ENCODE measurements at regions not wholly inside any gene's neighbourhood (a gene's known extent, or its start where the extent isn't known, plus 50 kb on each side); places are given as distances from the start of the nearest gene placed in this dataset.

- no peaks in the 10 kb centered on the region for H3K36me3 ChIP-seq (ENCODE audit: control insufficient read depth in 1 of 2, insufficient read depth in 2 of 2, low read length in 2 of 2)
- peak; percentile 98 for DNase-seq (ENCODE audit: low read depth, low spot score)
- H4K20me1 ChIP-seq (ENCODE audit: insufficient read depth) = no peaks in the 10 kb centered on the region
- no peaks in the 10 kb centered on the region for H3K9me3 ChIP-seq (ENCODE audit: control insufficient read depth in 1 of 2, insufficient read depth in 1 of 2, low read depth in 1 of 2, low read length in 2 of 2)
- peak overlapping the region; percentile 34 for H3K9ac ChIP-seq (ENCODE audit: low read length)
- peak overlapping the region; percentile 58 for H2AFZ ChIP-seq (ENCODE audit: low read depth, low read length, poor library complexity, severe bottlenecking)
- POLR2A ChIA-PET = no interaction called here
- RAD21 ChIA-PET (ENCODE audit: low non-redundant PET in 1 of 2, low total read pairs in 2 of 2, uncharacterized antibody in 2 of 2, unreplicated experiment in 2 of 2) = interaction anchor here (0.8 to 0.9 kb wide), 3 partner anchors 69 to 73 kb away, joined by 3 to 5 read pairs (median 4); no protein-coding TSS in a partner anchor
- peaks cover 53 to 64% of the 10 kb centered on the region in 2 experiments for H3K4me1 ChIP-seq (ENCODE audit: control insufficient read depth in 1 of 2, insufficient read depth in 2 of 2, low read length in 2 of 2)
- H3K4me3 ChIP-seq (replicated peaks in 1 of 2; ENCODE audit: low read depth in 1 of 2, low read length in 2 of 2) = peak overlapping the region in 1 of 2 experiments; percentile 27; a peak in 2 of 4 replicates
- no TSS peak for BruUV-seq (replicated peaks)
- H3K27me3 ChIP-seq (ENCODE audit: insufficient read depth, low read length) = no peaks in the 10 kb centered on the region
- ATAC-seq = peak; percentile 92
- H3K9me2 ChIP-seq (ENCODE audit: insufficient read depth) = no peaks in the 10 kb centered on the region
- peak overlapping the region; percentile 62 for H3K4me2 ChIP-seq (ENCODE audit: low read length)
- intact Hi-C loops (cut with micrococcal nuclease) = no loop called here
- CTCF ChIA-PET = interaction anchor here (1.1 to 1.4 kb wide), 2 partner anchors 73 to 139 kb away, joined by 3 to 4 read pairs; no protein-coding TSS in a partner anchor
- H3K27ac ChIP-seq (ENCODE audit: low read depth, low read length) = peak overlapping the region; percentile 86
- H3K79me2 ChIP-seq (ENCODE audit: insufficient read depth, low read length) = no peaks in the 10 kb centered on the region
- TF ChIP-seq EZH2 (IDR thresholded peaks at IDR 0.05) = no peak
- peak; percentile 9; the same call in 1 of the 2 replicates for TF ChIP-seq RAD21 (IDR thresholded peaks at IDR 0.05; ENCODE audit: low read depth)
- peak; percentile 99 for TF ChIP-seq JUND (IDR thresholded peaks at IDR 0.05)
- peak; percentile 86 for TF ChIP-seq CBX3 (IDR thresholded peaks at IDR 0.05; ENCODE audit: low read depth)
- no peak for TF ChIP-seq CTCF (IDR thresholded peaks at IDR 0.05 in 2 of 3, conservative IDR thresholded peaks at IDR 0.05 in 1 of 3; ENCODE audit: borderline replicate concordance in 1 of 3, insufficient read depth in 1 of 3, low read depth in 2 of 3, low read length in 2 of 3)
- TF ChIP-seq SRF (IDR thresholded peaks at IDR 0.05; ENCODE audit: low read depth) = peak; percentile 60; the same call in 1 of the 2 replicates
- no peak for TF ChIP-seq EGR1 (IDR thresholded peaks at IDR 0.05; ENCODE audit: low read depth)
- peak; percentile 91 for TF ChIP-seq CEBPB (IDR thresholded peaks at IDR 0.05; ENCODE audit: low read depth)
- no peak for TF ChIP-seq ELF1 (IDR thresholded peaks at IDR 0.05; ENCODE audit: borderline replicate concordance, low read depth)
- TF ChIP-seq ZBTB33 (IDR thresholded peaks at IDR 0.05; ENCODE audit: extremely low read depth, insufficient replicate concordance, low read length) = peak; percentile 53
- peak; percentile 81 for TF ChIP-seq SIN3A (IDR thresholded peaks at IDR 0.05; ENCODE audit: low read depth)
- TF ChIP-seq SP1 (IDR thresholded peaks at IDR 0.05; ENCODE audit: low read depth) = peak; percentile 95
- peak; percentile 64; the same call in 1 of the 2 replicates for TF ChIP-seq POLR2AphosphoS5 (IDR thresholded peaks at IDR 0.05; ENCODE audit: low read depth, low read length)
- no peak; the same call in 1 of the 2 replicates for TF ChIP-seq ATF3 (IDR thresholded peaks at IDR 0.05)
- peak; percentile 74 for TF ChIP-seq YY1 (IDR thresholded peaks at IDR 0.05; ENCODE audit: extremely low read depth, insufficient replicate concordance, low read depth, low read length)
- TF ChIP-seq EZH2phosphoT487 (IDR thresholded peaks at IDR 0.05; ENCODE audit: borderline replicate concordance) = no peak
- peak; percentile 54; the same call in 1 of the 2 replicates for TF ChIP-seq MAX (IDR thresholded peaks at IDR 0.05)
- peak; percentile 98 for TF ChIP-seq TCF7L2 (IDR thresholded peaks at IDR 0.05; ENCODE audit: borderline replicate concordance, extremely low read depth, insufficient read depth, insufficient read length)
- TF ChIP-seq ZNF274 (IDR thresholded peaks at IDR 0.05; ENCODE audit: low read depth, low read length) = no peak
- TF ChIP-seq POLR2A (IDR thresholded peaks at IDR 0.05; ENCODE audit: borderline replicate concordance, extremely low read depth, insufficient read depth, insufficient read length) = no peak
- TF ChIP-seq ZFX (IDR thresholded peaks at IDR 0.05) = no peak
- TF ChIP-seq FOSL1 (IDR thresholded peaks at IDR 0.05; ENCODE audit: low read depth) = peak; percentile 98
These were observed 133.8 kb downstream of the ARL4C start for GRCh38 chr2:234363011-234363487.

Measured in HCT116 (cell line).